GOT3 (cell line): ENCODE measurements at regions not wholly inside any gene's neighbourhood (a gene's known extent, or its start where the extent isn't known, plus 50 kb on each side); places are given as distances from the start of the nearest gene placed in this dataset.

Experiments used
- DNase-seq: peaks from one replicate; lab custom pipeline; 2025; ENCODE audit warnings: mixed read lengths; lab: John Stamatoyannopoulos, UW

DNA sequence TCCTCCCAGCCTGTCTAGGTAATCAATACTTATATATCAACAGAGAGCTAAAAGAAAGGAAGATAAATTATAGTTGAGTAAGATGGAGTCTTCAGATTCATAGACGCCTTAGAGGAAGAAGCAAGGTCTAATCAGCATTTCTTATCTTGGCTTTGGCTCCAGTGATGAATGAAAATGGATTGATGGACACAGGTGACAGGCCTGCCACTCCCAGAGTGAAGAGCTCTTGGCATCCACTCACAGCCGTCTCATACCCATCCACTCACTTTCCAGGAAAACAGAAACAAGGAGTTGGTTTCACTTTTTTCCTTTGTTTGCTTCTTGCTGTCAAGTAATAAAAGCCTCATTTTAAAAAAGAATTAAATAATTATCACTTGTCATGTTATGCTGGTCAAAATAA lies 168.2 kb downstream of the MFSD1 start:
- DNase-seq: no peak

DNA sequence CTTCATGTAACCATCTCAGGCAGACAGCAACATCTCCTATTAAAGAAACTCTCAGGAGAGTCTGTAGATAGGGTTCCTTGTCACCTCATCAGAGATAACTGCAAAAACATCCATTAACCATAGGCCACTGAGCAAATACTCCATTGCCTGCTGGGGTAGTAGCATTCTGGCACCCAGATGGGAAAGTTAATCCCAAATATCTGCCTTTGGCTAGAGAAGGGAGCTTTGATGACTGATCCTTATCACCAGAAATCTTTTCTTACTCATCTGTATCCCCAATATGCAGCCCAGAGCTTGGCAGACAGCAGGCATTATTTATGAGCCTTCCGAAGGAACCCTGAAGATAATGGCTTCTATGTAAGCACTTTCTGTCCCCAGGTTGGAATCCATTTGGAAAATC lies 173.1 kb downstream of the MFSD1 start:
- no peak for DNase-seq

GRCh38 chr3:158976966-158977365 lies 175.1 kb downstream of the MFSD1 start:
- no peak for DNase-seq

GRCh38 chr3:158977497-158977896 lies 175.6 kb downstream of the MFSD1 start:
- no peak for DNase-seq

DNA sequence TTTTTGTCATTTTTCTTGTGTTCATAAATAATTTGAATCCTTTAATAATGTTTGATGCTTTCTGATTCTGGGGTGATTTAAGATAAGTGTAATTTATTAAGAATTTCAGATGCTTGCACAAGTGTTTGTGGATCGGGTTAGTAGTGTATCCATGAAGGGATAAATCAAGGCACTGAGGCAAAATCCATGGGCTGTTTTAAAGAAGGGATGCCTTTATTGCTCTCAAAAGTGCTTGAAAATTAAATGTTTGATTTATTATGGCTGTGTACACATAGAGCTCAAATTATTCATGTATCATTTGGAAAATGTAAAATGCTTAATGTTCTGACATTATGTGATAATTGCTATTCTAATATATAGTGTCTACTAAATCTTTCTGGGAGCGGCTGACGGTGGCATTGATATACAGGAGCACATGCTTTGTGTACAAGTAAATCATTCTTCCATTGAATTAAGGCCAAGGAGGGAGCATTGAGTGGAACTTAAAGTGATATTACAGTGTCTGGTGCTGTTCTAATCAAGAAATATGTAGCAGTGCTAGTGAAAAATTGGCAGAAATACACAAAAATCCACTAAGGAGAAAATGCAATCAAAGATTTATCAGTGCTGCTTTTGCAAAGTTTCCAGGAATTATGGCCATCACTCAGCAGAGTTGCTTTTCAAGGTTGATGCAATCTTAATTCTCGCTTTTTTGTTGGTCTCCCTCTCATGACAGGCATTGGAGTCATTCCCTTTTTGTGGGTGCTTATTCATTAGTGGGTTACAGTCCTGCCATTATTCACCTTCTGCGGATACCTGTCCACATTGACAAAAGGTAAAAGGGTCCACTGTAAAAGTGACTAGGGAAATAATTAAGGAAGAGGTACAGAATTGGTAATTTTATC lies 181.6 kb downstream of the MFSD1 start:
- no peak for DNase-seq

DNA sequence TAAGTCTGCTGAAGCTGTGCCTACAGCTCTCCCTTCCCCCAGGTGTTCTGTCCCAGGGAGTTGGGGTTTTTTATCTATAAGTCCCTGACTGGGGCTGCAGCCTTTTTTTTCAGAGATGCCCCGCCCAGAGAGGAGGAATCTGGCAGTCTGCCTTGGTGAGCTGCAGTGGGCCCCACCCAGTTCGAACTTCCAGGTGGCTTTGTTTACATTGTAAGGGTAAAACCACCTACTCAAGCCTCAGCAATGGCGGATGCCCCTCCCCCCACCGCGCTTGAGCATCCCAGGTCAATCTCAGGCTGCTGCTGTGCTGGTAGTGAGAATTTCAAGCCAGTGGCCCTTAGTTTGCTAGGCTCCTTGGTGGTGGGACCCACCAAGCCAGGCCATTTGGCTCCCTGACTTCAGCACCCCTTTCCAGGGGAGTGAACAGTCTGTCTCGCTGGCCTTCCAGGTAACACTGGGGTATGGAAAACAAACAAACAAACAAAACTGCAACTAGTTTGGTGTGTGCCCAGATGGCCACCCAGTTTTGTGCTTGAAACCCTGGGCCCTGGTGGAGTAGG lies 189.4 kb downstream of the MFSD1 start:
- no peak for DNase-seq

GRCh38 chr3:158992463-158992862 lies 190.6 kb downstream of the MFSD1 start:
- DNase-seq: no peak

DNA sequence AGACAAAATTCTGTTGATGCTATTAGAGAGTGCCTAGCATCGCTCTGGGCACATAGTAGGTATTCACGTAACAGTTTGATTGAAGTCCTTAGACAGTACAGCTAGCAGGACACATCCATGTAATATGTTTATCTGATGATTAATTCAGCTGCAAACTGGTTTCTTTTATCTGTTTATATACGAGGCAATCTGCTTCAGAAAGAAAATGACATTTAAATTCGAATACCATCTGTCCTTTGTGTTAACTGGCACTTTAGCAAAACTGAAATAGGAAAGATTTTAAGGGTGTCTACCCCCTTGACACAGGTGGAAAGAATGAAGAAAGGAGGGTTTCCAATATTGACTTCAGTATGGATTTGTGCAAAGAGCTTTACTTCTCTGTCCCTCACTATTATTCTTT lies 192.5 kb downstream of the MFSD1 start:
- no peak for DNase-seq

DNA sequence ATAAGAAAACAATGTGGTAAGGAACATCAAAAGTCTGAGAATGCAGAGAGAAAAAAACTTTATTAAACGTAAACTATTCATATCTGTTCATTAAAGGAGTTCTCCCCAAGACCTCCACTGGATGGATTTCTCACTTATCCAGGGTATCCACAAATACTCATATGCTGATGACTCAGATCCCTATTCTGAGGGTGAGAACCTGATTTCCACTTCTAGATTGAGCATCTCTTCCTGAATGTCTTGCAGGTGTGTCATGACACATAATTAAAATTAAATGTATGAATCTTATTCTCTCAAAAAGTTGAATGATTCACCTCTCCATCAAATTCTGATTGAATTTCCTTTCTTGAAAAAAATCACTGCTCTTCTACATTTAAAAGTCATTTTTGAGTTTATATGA lies 199.9 kb downstream of the MFSD1 start:
- DNase-seq: no peak

GRCh38 chr3:159005137-159005536 lies 203.3 kb downstream of the MFSD1 start:
- DNase-seq: no peak

DNA sequence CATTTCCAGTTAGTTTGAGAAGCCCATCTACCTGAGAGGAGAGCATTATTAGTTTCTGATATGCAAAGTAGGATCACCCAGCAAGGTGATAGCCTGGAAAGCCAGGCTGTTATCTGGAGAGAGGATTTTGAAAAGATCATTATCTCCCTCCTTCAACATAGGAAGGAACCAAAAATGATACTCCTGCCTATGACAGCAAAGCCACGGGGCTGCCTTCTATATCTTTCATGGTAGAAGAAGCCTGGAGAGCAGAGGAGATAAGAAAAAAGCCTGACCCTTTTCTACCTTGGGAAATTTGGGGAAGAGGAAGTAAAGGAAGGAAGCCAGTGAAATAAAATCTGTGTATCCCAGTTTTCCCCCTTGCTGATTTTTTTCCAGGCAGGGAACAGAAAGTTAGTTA lies 205.5 kb downstream of the MFSD1 start:
- no peak for DNase-seq

- no peak for DNase-seq
These were observed 206.5 kb downstream of the MFSD1 start for GRCh38 chr3:159008401-159008800.

DNA sequence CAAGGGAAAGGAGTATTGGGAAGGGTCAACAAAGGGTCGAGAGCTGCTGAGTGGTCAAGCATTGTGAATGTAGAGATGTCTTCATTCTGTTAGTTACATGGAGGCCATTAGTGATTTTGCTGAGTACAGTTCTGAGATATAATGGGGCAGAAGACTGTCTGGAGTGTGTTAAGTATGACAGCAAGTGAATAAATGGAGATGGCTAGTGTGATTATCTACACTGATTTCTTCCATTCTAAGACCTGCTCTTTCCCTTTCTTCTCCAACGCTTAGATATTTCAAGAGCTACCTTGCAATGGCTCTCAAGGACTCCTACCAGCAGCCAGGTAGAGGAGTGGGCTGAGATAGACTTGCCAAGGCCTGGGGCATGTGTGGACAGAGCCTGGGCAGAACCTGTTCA lies 216.5 kb downstream of the MFSD1 start:
- no peak for DNase-seq

DNA sequence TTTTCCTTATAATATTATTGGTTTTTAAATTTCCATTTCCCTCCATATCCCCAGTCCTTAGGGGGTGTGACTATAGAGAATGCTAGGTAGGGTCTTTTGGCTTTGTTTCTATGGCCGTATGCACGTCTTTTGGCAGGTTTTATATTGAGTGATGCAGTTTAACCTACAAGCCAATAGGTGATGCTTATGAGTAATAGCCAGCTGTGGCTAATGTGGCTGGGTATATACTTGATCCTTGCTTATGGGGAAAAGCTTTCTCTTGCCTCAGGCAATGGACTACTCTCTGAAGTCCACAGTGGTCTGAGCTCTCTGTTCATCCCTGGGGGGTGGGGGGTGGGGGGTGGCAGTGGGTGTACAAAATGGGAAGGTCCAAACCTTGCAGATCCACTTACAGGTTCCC lies 223.9 kb downstream of the MFSD1 start:
- DNase-seq: no peak

DNA sequence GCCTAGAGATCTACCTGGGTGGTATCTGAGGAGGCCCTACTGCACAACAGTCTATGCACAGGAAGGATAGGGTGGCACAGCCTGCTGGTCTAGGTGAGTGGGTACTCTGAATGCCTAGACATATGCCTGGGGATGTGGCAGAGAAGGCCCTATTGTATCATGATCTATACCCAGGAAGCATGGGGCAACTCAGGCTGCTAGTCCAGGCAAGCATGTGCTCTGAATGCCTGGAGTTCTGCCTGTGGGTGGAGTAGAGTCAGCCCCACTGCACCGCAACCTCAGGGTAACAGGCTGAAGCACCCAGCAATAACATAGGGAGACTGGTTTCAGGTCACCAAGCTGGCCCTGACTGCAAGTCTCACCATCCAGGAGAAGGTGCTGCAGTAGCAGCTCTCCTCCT lies 224.7 kb downstream of the MFSD1 start:
- no peak for DNase-seq

GRCh38 chr3:159028706-159029105 lies 226.9 kb downstream of the MFSD1 start:
- DNase-seq: no peak

DNA sequence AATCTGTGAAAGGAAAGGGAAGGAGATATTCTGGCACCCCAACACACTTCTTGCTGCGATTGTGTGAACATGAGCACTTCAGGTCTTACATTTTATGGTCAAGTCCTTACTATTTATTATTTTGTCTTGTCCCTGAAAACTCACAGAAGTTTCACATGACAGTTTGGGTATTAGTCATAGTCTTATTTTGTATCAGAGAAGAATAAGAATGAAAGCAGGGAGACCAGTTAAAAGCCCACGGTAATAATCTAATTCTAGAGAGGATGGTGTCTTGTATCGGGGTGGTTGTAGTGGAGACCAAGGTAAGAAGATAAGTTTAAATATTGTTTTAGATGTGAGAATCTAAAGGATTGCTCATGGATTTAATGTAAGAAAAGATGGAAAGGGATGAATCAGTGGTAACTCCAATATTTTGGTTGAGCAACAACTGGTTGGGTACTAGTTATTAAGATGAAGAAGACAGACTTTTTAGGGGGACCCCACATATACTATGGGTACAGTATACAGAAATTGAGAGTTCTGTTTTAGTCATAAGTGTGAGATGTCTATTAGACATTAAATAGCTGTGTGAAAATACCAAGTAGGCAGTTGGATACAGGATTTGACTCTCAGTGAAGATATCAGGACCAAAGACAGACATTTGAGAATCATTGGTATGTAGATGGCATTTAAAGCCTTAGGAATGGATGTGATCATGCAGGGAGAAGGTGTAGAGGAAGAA lies 227.6 kb downstream of the MFSD1 start:
- DNase-seq: no peak

GRCh38 chr3:159030138-159030670 lies 228.3 kb downstream of the MFSD1 start:
- no peak for DNase-seq

DNA sequence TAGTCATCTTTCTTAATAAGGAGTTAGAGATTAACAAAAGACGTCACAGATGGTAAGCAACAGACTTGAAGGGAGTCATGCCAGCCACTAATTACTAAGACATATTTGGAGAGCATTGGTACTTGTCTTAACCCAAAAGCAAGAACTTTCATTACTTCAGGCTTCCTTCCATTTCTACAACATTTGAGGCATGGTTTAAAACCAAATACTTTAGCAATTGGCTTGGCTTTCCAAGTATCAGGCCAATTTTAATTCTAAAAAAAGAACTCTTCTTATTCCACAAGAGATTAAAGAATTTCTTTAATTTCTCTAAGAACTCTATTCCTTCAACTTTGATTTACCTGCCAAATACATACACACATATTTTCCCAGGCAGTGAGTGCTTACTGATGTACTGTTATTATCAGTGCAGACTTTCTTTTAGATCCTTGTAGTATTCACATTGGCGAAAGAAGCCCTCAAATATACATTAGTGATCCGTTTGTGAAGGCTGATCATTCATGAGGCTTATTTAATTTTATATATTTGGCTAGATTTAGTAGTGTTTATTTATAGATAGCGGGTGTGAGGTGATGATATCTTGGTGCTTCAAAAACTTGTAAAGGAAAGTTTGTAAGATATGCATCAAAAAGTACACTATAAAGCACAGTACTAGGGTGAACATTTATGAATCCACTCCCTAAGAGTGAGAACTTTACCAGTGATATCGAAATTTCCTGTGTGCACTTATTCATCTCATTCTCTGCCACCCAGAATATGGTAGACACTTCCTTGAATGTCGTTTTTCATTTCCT lies 229.2 kb downstream of the MFSD1 start:
- no peak for DNase-seq

- DNase-seq: no peak
These were observed 230.5 kb downstream of the MFSD1 start for GRCh38 chr3:159032311-159032710.

GRCh38 chr3:159038405-159038804 lies 236.6 kb downstream of the MFSD1 start:
- no peak for DNase-seq

DNA sequence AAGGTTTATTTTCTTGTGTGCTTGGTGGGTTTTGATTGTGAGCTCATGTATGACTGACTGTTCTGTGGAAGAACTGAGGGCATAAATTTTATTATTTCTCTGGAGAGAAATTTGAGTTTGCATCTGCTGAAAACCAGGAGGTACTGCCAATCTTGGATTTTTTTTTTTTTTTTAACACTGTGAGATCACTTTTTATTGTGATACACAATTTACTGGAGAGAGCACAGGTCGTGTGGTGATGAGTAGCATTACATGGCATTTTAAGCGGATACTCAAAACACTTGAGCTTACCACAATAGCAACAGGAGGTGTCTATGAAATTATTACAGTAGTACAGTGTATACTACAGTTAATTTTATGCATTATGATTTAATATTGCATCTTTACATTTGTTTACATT lies 237.4 kb downstream of the MFSD1 start:
- no peak for DNase-seq
